AG20443 (cell line): ENCODE measurements at regions not wholly inside any gene's neighbourhood (a gene's known extent, or its start where the extent isn't known, plus 50 kb on each side); places are given as distances from the start of the nearest gene placed in this dataset.
"Not testable (repeated sequence)": the region's sequence is repeated elsewhere in the genome, so short reads cannot be mapped to it uniquely, and the experiment has no call there.

Experiments
- DNase-seq: peaks from one replicate; pipeline ENCODE4 v3.0.0; 2012; ENCODE audit warnings: low spot score, mixed read lengths

DNA sequence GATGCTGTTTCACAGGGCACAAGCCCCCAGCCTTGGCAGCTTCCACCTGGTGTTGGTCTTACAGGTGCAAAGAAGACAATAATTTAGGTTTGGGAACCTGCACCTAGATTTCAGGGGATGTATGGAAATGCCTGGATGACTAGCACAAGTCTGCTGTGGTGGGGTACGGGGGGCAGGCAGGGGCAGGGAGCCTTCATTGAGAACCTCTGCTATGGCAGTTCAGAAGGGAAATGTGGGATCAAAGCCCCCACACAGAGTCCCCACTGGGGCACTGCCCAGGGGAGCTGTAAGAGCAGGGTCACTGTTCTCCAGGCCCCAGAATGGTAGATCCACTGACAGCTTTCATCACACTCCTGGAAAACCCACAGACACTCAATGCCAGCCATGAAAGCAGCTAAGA is 686.5 kb downstream of the FAM181B start:
- no peak for DNase-seq

DNA sequence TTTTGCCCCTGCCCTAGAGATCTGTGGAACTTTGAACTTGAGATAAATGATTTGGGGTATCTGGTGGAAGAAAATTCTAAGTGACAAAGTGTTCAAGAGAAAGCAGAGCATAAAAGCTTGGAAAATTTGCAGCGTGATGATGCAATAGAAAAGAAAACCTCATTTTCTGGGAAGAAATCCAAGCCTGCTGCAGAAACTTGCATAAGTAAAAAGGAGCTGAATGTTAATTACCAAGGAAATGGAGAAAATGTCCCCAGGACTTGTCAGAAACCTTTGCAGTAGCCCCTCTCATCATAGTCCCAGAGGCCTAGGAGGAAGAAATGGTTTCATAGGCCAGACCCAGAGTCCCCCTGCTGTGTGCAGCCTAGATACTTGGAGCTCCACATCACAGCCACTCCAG is 686.9 kb downstream of the FAM181B start:
- DNase-seq, result no peak

DNA sequence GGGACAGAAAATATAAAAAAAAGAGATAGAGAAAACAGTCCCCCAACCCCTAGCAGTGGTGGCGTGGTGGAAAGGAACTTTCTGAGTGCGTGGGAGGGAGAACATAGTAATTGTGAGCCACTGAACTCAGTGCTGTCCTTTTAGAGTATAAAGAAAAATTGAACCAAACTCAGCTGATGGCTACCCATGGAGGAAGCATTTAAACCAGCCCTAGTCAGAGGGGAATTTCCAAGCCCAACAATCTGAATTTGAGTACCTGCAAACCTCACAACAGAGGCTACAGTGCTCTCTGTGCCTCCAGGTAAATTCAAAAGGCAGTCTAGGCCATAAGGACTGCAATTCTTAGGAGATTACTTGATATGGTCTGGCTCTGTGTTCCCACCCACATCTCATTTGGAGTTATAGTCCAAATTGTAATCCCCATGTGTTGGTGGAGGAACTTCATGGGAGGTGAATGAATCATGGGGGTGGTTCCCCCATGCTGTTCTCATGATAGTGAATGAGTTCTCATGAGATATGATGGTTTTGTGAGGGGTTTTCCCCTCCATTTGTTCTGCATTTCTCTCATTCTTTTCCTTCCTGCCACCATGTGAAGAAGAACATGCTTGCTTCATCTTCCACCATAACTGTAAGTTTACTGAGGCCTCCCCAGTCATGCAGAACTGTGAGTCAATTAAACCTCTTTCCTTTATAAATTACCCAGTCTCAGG is 687.8 kb downstream of the FAM181B start:
- DNase-seq, result no peak

DNA sequence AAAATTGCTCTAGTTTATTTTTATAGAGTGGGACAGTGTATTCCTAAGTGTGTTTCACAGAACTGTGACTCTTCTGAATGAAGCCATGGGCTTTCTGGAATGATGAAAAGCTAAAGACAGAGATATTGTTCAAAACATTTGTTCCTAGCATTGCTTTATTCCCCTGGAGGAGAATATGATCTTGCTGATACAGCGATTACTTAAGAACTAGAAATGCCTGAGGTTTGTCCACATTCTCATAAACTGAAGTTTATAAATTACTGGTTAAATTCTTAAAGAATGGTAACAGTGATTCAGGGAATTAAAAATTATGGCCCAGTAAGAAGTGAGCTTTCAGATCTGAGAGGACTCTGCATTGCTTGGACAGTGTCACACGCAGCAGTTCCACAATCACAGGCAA is 690.3 kb downstream of the FAM181B start:
- no peak for DNase-seq

DNA sequence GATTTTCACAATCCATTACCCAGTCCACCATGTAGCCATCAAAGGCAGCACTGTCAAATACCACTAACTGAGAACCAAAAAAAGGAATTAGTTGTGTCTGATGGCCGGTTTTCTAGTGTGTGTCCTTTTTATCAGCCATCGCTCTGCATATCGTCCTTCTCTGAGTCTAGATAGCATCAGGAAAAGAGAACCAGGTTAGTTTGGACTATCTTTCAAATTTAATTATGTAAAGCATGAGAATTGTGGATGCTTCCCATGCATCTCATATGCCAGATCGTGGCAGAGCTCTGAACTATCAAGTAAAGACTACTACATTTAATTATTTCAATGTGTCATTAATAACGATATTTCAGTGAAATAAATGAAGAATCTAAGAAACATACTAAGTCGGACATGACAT is 691.9 kb downstream of the FAM181B start:
- no peak for DNase-seq

DNA sequence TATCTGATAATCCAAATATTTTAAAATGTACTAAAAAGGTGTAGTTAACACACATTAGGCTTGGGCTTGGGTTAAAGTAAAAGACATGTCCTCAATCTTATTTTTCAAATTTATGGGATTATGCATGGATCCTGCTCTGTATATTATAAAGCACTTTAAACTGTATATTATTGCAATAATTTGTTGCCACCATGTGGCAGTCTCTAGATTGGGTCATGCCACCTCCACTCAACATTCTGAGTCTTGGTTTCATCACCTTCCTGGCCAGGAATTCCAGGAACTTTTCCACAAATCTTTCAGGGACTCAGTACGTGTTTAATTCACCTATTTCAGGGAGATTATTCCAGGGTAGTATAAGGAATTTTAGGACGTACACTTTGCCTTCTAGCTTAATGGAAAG is 695.5 kb downstream of the FAM181B start:
- no peak for DNase-seq

DNA sequence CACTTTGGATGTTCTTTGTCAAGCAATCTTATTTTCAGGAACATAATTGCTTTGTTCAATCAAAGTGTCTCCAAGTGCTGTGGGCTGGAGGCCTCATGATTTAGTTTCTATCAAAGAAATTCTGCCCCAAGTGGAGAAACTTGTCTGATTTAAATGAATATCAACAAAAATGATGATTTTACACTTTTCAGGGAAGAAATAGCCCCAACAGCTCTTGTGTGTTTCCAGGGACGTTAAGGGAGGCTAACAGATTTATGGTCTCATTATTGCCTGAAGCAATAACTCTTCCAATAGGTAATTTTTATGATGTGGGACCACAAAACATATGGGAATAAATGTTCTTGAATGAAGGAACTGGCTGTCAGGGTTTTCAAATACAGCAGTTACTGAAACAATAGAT is 699.1 kb downstream of the FAM181B start:
- no peak for DNase-seq

DNA sequence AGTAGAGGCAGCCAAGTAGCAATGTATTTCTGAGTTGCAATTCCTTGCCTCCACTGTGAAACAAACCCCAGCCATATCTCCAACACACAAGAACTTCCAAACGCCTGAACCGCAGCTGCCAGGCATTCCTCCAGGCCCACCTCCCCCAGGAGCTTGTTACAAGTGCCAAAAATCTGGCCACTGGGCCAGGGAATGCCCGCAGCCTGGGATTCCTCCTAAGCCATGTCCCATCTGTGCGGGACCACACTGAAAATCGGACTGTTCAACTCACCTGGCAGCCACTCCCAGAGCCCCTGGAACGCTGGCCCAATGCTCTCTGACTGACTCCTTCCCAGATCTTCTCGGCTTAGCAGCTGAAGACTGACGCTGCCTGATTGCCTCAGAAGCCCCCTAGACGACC is 706.3 kb downstream of the FAM181B start:
- DNase-seq, result not testable (repeated sequence)

DNA sequence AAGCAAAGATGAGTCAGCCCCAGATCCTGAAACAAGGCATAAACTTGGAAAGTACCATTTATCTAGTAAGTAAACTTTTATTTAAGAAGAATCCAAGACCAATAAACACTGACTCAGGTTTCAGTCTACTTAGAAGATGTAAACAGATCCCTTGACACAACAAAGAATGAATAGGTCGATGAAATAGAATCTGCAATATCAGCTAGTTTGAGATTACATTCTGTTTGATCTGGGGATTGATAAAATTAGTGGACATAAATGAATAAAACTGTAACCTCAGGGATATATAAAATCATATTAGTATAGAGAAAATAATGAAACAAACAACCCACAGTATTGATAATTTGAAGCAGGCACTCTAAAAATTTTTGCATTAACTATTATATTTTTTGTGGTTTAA is 708.9 kb downstream of the FAM181B start:
- DNase-seq, result no peak

DNA sequence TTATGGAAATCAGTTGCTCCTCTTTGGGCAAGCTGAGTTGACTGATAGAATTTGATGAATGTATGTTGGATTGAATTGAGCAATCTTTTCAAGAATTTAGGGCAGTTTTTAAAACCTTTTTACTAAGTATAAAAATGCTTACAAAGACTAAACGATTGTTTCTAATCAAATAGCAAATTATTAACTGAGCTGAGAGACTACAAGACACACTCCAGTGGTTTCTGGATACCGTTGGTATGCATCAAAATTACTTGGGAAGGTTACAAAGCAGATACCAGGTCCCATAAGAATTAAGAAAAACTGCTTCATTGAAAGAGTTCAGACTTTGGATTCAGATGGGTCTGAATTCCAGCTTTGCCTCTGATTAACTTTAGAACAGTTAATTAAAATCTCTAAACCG is 721.4 kb downstream of the FAM181B start:
- DNase-seq, result no peak

DNA sequence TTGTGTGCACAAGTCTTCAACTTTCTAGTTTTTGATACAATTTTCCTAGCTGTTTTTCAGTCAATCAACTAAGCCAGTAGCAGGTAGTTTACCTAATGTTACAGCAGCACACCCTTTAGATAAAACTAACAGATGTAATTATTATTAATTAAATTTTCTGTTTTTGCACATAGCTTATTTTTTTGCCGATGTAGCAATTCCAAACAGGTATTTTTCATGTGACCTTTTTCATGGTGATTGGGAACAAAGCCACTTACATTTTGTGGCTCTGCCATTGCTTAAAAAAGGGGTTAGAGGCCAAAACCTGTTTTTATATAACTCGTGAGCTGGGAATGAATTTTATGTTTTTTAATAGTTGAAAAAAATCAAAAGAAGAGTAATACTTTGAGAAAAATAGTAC is 724.5 kb downstream of the FAM181B start:
- no peak for DNase-seq

DNA sequence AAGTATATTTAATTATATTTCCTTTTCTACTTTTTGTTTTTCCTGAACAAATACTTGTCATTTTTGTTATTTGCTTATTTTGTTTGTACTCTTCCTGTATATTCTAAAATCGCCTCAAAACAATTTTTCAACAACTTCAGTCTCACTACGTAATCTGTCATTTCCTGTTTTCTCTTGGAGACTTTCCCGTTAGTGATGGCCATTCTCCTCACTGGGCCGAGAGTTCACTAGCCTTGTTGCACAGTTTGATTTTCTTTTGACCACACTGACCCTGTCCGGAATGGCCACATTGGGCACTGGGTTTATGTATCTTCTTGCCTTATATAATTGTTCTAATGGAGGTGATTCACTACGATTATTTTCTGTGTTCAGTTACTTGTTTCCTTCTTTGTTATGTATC is 726.1 kb downstream of the FAM181B start:
- no peak for DNase-seq

DNA sequence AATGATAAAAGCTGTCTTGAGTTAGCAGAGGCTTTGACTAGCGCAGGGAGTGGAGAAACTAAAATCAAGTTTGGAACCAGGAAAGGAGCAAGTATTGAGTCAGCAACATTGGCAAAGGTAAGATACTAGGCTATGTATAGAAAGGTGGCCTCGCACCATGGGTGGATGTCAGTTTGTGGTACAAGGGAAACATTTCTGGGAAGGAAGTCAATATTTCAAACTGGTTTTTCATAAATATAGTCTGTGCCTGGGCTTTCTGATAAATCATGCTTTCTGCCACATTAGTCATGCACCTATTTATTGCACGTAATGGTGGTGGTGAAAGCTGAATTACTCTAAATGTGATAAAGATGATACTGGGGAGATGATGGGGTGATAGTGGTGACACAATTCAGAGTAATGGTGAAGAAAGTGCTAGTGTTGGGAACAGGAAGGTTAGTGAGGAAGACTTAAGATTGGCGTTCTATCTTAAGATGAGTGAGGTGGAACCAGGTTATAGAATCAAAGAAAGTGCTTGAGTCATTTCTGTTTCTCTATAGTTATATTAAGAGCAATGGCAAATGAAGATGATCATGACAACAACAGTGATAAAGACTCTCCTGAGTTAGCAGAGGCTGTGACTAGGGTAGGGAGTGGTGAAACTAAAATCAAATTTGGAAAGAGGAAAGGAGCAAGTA is 729.0 kb downstream of the FAM181B start:
- no peak for DNase-seq

DNA sequence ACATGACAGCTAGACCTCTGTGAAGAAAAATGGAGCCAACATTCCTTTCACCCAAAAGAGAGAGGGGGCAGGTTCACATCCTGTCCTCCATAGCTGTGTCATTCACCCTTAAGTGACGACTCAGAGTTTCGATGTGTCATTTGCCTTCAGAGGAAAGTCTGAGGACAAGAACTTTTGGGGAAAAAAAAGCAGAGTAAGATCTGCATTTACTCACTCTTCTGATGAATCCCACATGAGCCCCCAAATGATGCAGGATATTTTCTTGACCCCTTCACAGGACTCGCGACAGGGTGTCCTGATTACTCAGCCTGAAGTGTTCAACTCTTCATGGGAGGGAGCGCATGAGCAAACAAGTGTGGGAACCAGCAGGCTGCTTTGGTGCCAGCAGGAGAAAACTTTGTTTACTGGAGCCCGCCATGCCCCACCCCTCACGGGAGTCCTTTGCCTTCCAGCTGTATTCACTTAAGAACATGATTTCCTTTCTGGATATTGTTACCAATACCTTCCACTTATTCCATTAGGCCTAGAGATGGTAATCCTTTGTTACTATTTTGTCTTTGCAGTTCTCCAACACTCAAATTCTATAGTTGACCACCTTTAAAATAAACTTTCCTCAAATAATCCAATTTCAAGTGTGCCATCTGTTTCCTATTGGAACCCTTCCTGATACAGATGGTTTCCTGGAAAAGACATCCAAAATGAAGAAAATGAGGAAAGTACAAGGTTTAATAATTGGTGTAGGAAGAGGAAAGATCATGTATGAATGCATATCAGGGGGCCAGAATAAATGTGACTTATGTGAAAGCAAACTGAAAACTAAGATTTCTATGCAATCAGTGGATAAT is 729.8 kb downstream of the FAM181B start:
- DNase-seq, result peak; percentile 12

DNA sequence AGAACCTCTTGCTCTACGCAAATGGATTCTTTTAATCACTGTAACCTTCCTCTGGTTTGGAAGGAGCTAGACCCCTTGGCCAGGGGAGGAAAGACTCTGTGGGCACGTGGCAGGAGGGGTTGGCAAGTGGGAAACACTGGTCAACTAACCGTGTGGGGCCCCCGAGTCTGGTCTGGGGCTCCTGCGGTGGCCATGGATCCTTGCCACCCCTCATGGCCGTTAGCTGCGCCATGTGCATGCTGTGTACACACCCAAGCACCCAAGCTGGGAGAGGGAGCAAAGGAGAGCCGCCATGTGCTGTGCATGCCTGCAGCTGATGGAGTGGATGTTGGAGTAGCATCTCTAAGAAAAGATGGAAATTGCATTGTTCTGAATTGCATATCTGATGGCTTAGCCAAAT is 730.6 kb downstream of the FAM181B start:
- no peak for DNase-seq

DNA sequence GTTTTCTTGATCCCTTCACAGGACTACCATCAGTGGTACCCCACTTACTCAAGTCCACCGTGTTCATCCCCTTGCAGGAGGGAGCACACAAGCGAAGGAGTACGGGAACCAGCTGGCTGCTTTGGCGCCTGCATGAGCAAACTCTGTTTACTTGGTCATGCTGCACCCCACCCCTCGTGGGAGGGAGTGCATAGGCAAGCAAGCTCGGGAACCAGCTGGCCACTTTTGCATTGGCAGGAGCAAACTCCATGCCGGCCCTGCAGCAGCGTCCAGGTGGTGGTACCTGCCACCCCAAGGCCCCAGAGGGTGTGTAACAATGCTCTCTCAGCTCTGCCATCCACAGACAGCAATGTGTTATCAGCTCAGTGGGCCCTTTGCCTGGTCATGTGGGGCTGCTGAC is 737.8 kb downstream of the FAM181B start:
- DNase-seq, result no peak

DNA sequence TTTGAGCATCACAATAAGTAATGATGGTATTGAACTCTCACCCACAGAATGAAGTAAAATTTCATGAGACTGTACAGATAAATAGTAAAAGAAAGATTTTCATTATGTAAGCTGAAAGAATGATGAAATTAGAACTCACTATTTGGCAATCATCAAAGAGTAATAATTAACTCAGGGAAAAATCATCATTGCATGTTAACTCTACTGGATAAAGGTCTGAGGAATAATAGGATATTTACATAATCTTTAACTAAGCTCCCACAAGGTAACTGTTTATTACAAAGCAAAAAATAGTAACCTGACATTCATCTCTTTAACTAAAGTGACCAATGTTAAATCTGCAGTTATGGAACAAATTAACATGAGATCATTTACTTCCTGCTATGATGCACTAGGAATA is 739.9 kb downstream of the FAM181B start:
- DNase-seq, result no peak

DNA sequence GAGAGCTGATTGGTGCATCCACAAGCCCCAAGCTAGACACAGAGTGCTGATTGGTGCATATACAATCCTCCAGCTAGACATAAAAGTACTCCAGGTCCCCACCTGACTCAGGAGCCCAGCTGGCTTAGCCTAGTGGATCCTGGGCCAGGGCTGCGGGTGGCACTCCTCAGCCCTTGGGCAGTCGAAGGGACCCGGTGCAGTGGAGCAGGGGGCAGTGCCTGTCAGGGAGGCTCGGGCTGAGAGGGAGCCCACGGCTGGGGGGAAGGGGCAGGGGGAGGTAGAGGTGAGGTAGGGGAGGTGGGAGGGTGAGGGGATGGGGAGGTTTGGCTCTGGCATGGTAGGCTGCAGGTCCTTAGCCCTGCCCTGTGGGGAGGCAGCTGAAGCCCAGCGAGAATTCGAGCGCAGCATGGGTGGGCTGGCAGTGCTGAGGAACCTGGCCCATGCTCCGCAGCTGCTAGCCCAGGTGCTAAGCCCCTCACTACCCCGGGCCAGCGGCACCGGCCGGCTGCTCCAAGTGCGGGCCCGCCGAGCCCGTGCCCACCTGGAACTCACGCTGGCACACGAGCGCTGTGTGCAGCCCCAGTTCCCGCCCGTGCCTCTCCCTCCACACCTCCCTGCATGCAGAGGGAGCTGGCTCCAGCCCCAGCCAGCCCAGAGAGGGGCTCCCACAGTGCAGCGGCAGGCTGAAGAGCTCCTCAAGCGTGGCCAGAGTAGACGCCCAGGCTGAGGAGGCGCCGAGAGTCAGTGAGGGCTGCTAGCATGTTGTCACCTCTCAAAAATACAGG is 742.8 kb downstream of the FAM181B start:
- no peak for DNase-seq

DNA sequence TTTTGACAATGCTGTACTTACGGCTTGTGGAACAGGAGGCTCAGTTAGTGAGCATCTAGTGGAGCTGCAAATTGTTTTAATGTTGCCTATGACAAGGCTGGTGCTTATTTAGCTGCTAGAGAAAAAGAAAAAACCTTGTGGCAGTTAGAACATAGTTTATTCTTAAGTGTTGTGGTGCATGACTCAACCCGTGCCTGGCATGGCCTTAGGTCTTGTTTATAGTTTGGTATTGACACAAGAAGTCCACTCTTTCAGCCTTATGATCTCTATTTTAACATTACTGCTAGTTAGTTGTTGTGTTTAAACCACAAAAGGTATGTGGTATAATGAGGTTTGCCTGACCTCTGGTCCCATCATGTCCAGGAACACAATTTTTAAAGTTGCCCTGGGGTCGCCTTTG is 744.6 kb downstream of the FAM181B start:
- DNase-seq, result no peak

DNA sequence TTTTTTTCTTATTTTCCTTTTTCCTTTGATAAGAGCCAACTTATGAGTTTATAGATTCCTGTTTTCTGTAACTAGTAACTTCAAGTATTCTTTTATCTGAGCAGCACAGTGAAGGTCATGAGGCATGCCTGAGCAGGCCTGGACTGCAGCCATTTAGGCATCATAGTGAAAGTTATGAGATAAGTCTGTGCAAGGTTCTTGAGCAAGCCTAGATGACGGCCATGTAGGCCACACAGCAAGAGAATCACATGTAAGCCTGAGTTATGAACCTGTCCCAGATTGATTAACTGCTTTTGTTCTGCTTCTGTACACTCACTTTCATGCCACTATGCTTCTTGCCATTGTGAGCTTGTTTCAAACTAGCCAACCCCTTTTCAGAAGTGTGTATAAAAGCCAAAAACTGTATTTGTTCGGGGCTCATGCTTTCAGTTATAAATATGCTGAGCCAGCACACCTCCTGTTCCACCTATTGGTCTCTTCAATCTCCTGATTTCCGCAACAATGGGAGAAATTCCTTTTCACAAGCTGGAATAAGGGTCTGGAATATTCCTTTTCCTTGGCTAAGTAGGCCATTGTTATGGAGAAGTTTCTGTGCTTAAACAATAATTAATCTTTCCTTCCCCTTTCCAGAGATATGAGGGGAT is 745.7 kb downstream of the FAM181B start:
- DNase-seq, result no peak

DNA sequence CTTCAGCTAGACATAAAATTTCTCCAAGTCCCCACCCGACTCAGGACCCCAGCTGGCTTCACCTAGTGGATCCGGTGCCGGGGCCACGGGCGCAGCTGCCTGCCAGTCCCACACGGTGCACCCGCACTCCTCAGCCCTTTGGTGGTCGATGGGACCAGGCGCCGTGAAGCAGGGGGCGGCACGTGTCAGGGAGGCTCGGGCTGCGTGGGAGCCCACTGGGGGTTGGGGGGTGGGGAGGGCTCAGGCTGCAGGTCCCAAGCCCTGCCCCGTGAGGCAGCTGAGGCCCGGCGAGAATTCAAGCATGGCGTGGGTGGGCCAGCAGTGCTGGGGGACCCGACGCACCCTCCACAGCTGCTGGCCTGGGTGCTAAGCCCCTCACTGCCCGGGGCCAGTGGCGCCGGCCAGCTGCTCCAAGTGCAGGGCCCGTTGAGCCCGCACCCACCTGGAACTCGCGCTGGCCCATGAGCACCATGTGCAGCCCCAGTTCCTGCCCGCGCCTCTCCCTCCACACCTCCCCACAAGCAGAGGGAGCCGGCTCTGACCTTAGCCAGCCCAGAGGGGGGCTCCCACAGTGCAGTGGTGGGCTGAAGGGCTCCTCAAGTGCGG is 747.0 kb downstream of the FAM181B start:
- no peak for DNase-seq
